K562 (cell line): ENCODE measurements at regions not wholly inside any gene's neighbourhood (a gene's known extent, or its start where the extent isn't known, plus 50 kb on each side); places are given as distances from the start of the nearest gene placed in this dataset.

Source experiments
- ATAC-seq: fragments of 200-7000 bp; cut with Tn5 transposase; 3 replicates; pipeline ENCODE4 v1.9.1; 2020; ENCODE audit warnings: moderate library complexity
- BruUV-seq: library from RNA; stranded (reverse); fragments of 400-500 nt; replicated peaks from 2 replicates; lab custom pipeline; 2021; lab: Mats Ljungman, UMichigan
- CTCF ChIA-PET: fragments of 300-600 bp; formaldehyde crosslinking; extraction: SDS; loops from one replicate; lab custom pipeline; 2021; ENCODE audit warnings: low intra/inter-chr PET ratio; lab: Yijun Ruan, JAX
- POLR2A ChIA-PET: fragments of 300-600, 350-650 bp; sonication (Branson Sonifier 250); formaldehyde crosslinking; extraction: SDS; loops from one replicate; lab custom pipeline; 2021; ENCODE audit warnings: antibody characterized with exemption, inconsistent platforms; lab: Yijun Ruan, JAX
- DNase-seq, 4 experiments: peaks; one replicate each; pipeline versions ENCODE4 v3.0.0 to v3.0.0-alpha.2; 2011 to 2018; ENCODE audit warnings: low spot score in 3 of 4, mixed read lengths in 3 of 4; ENCODE audit errors: extremely low read depth in 1 of 4
- FAIRE-seq: peaks from 2 replicates; lab custom pipeline; 2011; peaks lifted over from hg19 to GRCh38; lab: Jason Lieb, UNC
- H2AFZ ChIP-seq: 2 replicates; pipeline ENCODE4 v1.6.0; 2011; ENCODE audit warnings: low read depth, low read length, control low read depth, inconsistent platforms
- H3K27ac ChIP-seq: fragments of 200-600 bp; 3 replicates; pipeline ENCODE4 v1.8.0; 2011; ENCODE audit warnings: low read depth, mild to moderate bottlenecking, control low read depth, inconsistent platforms, low read length, moderate library complexity, mixed read lengths; ENCODE audit errors: extremely low read depth
- H3K27me3 ChIP-seq, 2 experiments: fragments of 300-600 bp in 1 of 2; 2 replicates in 1 of 2; 3 replicates in 1 of 2; pipeline versions ENCODE4 v1.6.0 to v1.8.0; 2011; ENCODE audit warnings: inconsistent platforms in 2 of 2, low read length in 2 of 2, mild to moderate bottlenecking in 1 of 2, mixed read lengths in 1 of 2, moderate library complexity in 1 of 2; ENCODE audit not compliant: control insufficient read depth in 2 of 2, insufficient read depth in 2 of 2
- H3K36me3 ChIP-seq: fragments of 300-600 bp; 3 replicates; pipeline ENCODE4 v1.8.0; 2011; ENCODE audit warnings: mild to moderate bottlenecking, low read length, inconsistent platforms; ENCODE audit not compliant: control insufficient read depth, insufficient read depth
- H3K4me1 ChIP-seq, 2 experiments: fragments of 200-600 bp in 1 of 2; replicated peaks in 1 of 2; 2 replicates in 1 of 2; 3 replicates in 1 of 2; pipeline versions ENCODE4 v1.5.1 to v1.8.0; 2011; ENCODE audit warnings: inconsistent platforms in 2 of 2, low read length in 2 of 2, mild to moderate bottlenecking in 1 of 2, mixed read lengths in 1 of 2, moderate library complexity in 1 of 2; ENCODE audit not compliant: control insufficient read depth in 2 of 2, insufficient read depth in 2 of 2
- H3K4me2 ChIP-seq: 2 replicates; pipeline ENCODE4 v1.6.1; 2011; ENCODE audit warnings: low read length, control low read depth, inconsistent platforms, mixed read lengths; ENCODE audit not compliant: insufficient read depth
- H3K4me3 ChIP-seq: fragments of 200-600 bp; sonication (generic), shearing (Covaris generic); 2 replicates; pipeline ENCODE4 v1.5.1; 2016; ENCODE audit warnings: control low read depth, inconsistent platforms
- H3K79me2 ChIP-seq: fragments of 200-600 bp; 3 replicates; pipeline ENCODE4 v1.8.0; 2011; ENCODE audit warnings: low read length, inconsistent platforms; ENCODE audit not compliant: control insufficient read depth, insufficient read depth
- H3K9ac ChIP-seq, 2 experiments: 2 replicates each; pipeline versions ENCODE4 v1.6.0 to v1.6.1; 2011; ENCODE audit warnings: low read depth in 2 of 2, low read length in 2 of 2, control low read depth in 1 of 2, inconsistent platforms in 1 of 2, mild to moderate bottlenecking in 1 of 2, mixed read lengths in 1 of 2; ENCODE audit not compliant: insufficient read depth in 1 of 2
- H3K9me1 ChIP-seq: one replicate; pipeline ENCODE4 v1.6.0; 2011; ENCODE audit warnings: inconsistent platforms, mild to moderate bottlenecking, low read length, moderate library complexity; ENCODE audit not compliant: control insufficient read depth, insufficient read depth
- H3K9me3 ChIP-seq: replicated peaks from 2 replicates; pipeline ENCODE4 v1.5.1; 2011; ENCODE audit warnings: low read depth, low read length, inconsistent platforms; ENCODE audit not compliant: control insufficient read depth, insufficient read depth
- H4K20me1 ChIP-seq: replicated peaks from 2 replicates; pipeline ENCODE4 v1.6.1; 2011; ENCODE audit warnings: low read length, inconsistent platforms, mixed read lengths; ENCODE audit not compliant: control insufficient read depth, insufficient read depth
- E2F5 ChIP-seq: sonication (generic); formaldehyde crosslinking; IDR thresholded peaks from 2 replicates; pipeline ENCODE4 v1.8.0; 2022; ENCODE audit warnings: mild to moderate bottlenecking, missing genetic modification reagents
- MXD1 ChIP-seq: fragments of 250-450 bp; sonication (Bioruptor Pico); IDR thresholded peaks from 2 replicates; pipeline ENCODE4 v1.8.0; 2021; ENCODE audit warnings: borderline replicate concordance, mild to moderate bottlenecking, moderate library complexity; ENCODE audit not compliant: poor library complexity, severe bottlenecking
- SMAD4 ChIP-seq: fragments of 250-450 bp; sonication (Bioruptor Pico); conservative IDR thresholded peaks from 2 replicates; pipeline ENCODE4 v1.8.0; 2021; ENCODE audit warnings: inconsistent platforms, mild to moderate bottlenecking, moderate library complexity
- STAG1 ChIP-seq: sonication (generic); formaldehyde crosslinking; IDR thresholded peaks from 2 replicates; pipeline ENCODE4 v1.5.0; 2020; ENCODE audit warnings: missing genetic modification reagents, borderline replicate concordance
- TEAD4 ChIP-seq, 2 experiments: sonication (generic) in 1 of 2; formaldehyde crosslinking in 1 of 2; IDR thresholded peaks; 2 replicates each; pipeline versions ENCODE4 v1.6.1 to v1.8.0; 2012 to 2022; ENCODE audit warnings: borderline replicate concordance in 1 of 2, inconsistent platforms in 1 of 2, low read length in 1 of 2, mild to moderate bottlenecking in 1 of 2, missing genetic modification reagents in 1 of 2
- WGBS: fragments of 100-300 bp; shearing (Covaris generic); methylation state at CpG from one replicate; pipeline ENCODE4 v1.1.6; 2016; ENCODE audit warnings: low coverage, mixed read lengths; ENCODE audit not compliant: insufficient coverage; ENCODE audit errors: missing lambda C conversion rate; 5-methylcytosine and 5-hydroxymethylcytosine counted together
- in situ Hi-C: fragments of 300-500 bp; cut with MboI; formaldehyde crosslinking; loops from 4 replicates; pipeline ENCODE4 v1.15.0; 2018; ENCODE audit warnings: inconsistent platforms, mixed read lengths
- intact Hi-C: fragments of 100-400 bp; cut with micrococcal nuclease; formaldehyde crosslinking; loops from 2 replicates; pipeline ENCODE4 v1.14.2; 2022
- TF ChIP-seq, protein P1 (sequence below), 2 experiments: fragments of 250-450 bp in 1 of 2; fragments of 450-650 bp in 1 of 2; sonication (Bioruptor Pico) in 1 of 2; IDR thresholded peaks; 2 replicates each; pipeline versions ENCODE4 v1.6.1 to v1.8.0; 2016 to 2021; ENCODE audit warnings: mild to moderate bottlenecking in 2 of 2, moderate library complexity in 2 of 2, missing compliant biosample characterization in 1 of 2, missing genetic modification characterization in 1 of 2
- TF ChIP-seq, protein P2 (sequence below), 3 experiments: fragments of 200-800 bp in 1 of 3; fragments of 250-450 bp in 1 of 3; fragments of 450-650 bp in 1 of 3; sonication (Bioruptor Pico) in 1 of 3; sonication (Bioruptor generic) in 1 of 3; formaldehyde crosslinking in 1 of 3; IDR thresholded peaks; 2 replicates each; pipeline versions ENCODE4 v1.6.1 to v1.8.0; 2016 to 2022; ENCODE audit warnings: mild to moderate bottlenecking in 2 of 3, missing genetic modification characterization in 2 of 3, missing compliant biosample characterization in 1 of 3, moderate library complexity in 1 of 3

DNA sequence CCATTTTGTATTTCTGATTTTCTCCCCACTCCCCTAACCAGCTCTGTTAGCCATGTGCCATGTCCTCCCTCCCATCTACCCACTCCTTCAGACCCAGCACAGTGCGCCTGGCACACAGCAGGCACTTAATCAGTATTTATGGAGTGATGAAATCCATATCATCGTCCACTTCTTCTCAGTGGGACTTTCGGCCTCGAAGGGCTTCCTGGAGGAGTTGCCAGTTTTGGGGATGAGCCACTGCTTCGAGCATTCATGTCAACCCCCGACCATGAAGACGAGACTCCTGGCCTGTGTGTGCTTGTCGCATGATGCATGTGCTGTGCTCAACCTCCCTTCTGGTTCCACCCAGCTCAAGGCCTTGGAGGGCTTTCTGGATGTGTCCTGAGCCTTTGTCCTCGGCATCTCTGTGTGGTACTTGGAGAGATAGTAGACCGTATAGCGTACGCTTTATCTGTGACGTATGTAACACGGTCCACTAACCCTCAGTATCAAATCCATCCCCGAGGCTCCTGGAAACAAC is 119.5 kb upstream of the RTL1 start:
- CTCF ChIA-PET = no interaction called here
- Histone ChIP-seq H3K4me2 (no peak overlapping the region), H3K36me3 (no peaks in the 10 kb centered on the region), H3K4me1 (no peaks in the 10 kb centered on the region; a peak in 1 of 5 replicates), H3K9me3 (no peaks in the 10 kb centered on the region), H2AFZ (no peak overlapping the region), H3K27ac (no peak overlapping the region), H4K20me1 (no peaks in the 10 kb centered on the region), H3K4me3 (no peak overlapping the region), H3K27me3 (peaks cover 0 to 39% of the 10 kb centered on the region in 2 experiments; a peak in 2 of 5 replicates), H3K79me2 (no peaks in the 10 kb centered on the region), H3K9me1 (no peaks in the 10 kb centered on the region), H3K9ac (no peak overlapping the region)
- in situ Hi-C loops = no loop called here
- POLR2A ChIA-PET = no interaction called here
- FAIRE-seq (no peak), ATAC-seq (no peak), DNase-seq (no peak)
- 10% methylated on average over 15 of the region's 15 CpGs for WGBS
- no TSS peak for BruUV-seq
- TF ChIP-seq, protein P1, sequence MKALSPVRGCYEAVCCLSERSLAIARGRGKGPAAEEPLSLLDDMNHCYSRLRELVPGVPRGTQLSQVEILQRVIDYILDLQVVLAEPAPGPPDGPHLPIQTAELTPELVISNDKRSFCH (CRISPR knock-in tag; IDR thresholded peaks at IDR 0.05) = no peak
- TF ChIP-seq, protein P1 (tag; IDR thresholded peaks at IDR 0.05) = no peak
- TF ChIP-seq MXD1 (CRISPR knock-in tag) (no peak), E2F5 (CRISPR knock-in tag) (no peak), SMAD4 (CRISPR knock-in tag) (no peak), TEAD4 (IDR thresholded peaks at IDR 0.05; ENCODE audit: low read length) (no peak), TEAD4 (CRISPR knock-in tag; IDR thresholded peaks at IDR 0.05; ENCODE audit: borderline replicate concordance) (no peak), STAG1 (CRISPR knock-in tag) (no peak)
- TF ChIP-seq, protein P2, sequence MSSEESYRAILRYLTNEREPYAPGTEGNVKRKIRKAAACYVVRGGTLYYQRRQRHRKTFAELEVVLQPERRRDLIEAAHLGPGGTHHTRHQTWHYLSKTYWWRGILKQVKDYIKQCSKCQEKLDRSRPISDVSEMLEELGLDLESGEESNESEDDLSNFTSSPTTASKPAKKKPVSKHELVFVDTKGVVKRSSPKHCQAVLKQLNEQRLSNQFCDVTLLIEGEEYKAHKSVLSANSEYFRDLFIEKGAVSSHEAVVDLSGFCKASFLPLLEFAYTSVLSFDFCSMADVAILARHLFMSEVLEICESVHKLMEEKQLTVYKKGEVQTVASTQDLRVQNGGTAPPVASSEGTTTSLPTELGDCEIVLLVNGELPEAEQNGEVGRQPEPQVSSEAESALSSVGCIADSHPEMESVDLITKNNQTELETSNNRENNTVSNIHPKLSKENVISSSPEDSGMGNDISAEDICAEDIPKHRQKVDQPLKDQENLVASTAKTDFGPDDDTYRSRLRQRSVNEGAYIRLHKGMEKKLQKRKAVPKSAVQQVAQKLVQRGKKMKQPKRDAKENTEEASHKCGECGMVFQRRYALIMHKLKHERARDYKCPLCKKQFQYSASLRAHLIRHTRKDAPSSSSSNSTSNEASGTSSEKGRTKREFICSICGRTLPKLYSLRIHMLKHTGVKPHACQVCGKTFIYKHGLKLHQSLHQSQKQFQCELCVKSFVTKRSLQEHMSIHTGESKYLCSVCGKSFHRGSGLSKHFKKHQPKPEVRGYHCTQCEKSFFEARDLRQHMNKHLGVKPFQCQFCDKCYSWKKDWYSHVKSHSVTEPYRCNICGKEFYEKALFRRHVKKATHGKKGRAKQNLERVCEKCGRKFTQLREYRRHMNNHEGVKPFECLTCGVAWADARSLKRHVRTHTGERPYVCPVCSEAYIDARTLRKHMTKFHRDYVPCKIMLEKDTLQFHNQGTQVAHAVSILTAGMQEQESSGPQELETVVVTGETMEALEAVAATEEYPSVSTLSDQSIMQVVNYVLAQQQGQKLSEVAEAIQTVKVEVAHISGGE (CRISPR knock-in tag; IDR thresholded peaks at IDR 0.05) = no peak
- intact Hi-C loops = no loop called here
